ENCODE measurements at regions not wholly inside any gene's neighbourhood (a gene's known extent, or its start where the extent isn't known, plus 50 kb on each side); places are given as distances from the start of the nearest gene placed in this dataset.

GRCh38 chr16:86921289-86921688 is 342.9 kb downstream of the FOXL1 start:
- no peak for TF ChIP-seq CTCF (IDR thresholded peaks at IDR 0.05)
- no peak for TF ChIP-seq POLR2A (IDR thresholded peaks at IDR 0.05)

Data from heart left ventricle (tissue), 13 donors.